GM21526 (cell line): ENCODE measurements at regions not wholly inside any gene's neighbourhood (a gene's known extent, or its start where the extent isn't known, plus 50 kb on each side); places are given as distances from the start of the nearest gene placed in this dataset.

ENCODE experiments used
- ATAC-seq: cut with Tn5 transposase; IDR thresholded peaks from one replicate; pipeline ENCODE4 v1.9.1; 2021; ENCODE audit warnings: moderate library complexity; ENCODE audit not compliant: unreplicated experiment, low FRiP score

GRCh38 chr4:116877069-116877468 is 208.3 kb downstream of the TRAM1L1 start:
- no peak for ATAC-seq

- no peak for ATAC-seq
These were observed 212.4 kb downstream of the TRAM1L1 start for GRCh38 chr4:116872941-116873340.

- ATAC-seq, result no peak
These were observed 213.1 kb downstream of the TRAM1L1 start for GRCh38 chr4:116872308-116872707.

- ATAC-seq, result no peak
These were observed 214.7 kb downstream of the TRAM1L1 start for GRCh38 chr4:116870686-116871085.

GRCh38 chr4:116866106-116866505 is 219.3 kb downstream of the TRAM1L1 start:
- ATAC-seq, result no peak

- no peak for ATAC-seq
These were observed 222.8 kb downstream of the TRAM1L1 start for GRCh38 chr4:116862592-116862991.

- no peak for ATAC-seq
These were observed 224.5 kb downstream of the TRAM1L1 start for GRCh38 chr4:116860891-116861290.

- ATAC-seq, result no peak
These were observed 235.8 kb downstream of the TRAM1L1 start for GRCh38 chr4:116849620-116850019.

- ATAC-seq, result no peak
These were observed 237.8 kb downstream of the TRAM1L1 start for GRCh38 chr4:116847616-116848015.

- no peak for ATAC-seq
These were observed 245.6 kb downstream of the TRAM1L1 start for GRCh38 chr4:116839826-116840225.

- no peak for ATAC-seq
These were observed 246.8 kb downstream of the TRAM1L1 start for GRCh38 chr4:116838609-116839008.

- no peak for ATAC-seq
These were observed 256.2 kb downstream of the TRAM1L1 start for GRCh38 chr4:116829187-116829586.

GRCh38 chr4:116824172-116824571 is 261.2 kb downstream of the TRAM1L1 start:
- ATAC-seq, result no peak

- no peak for ATAC-seq
These were observed 273.6 kb downstream of the TRAM1L1 start for GRCh38 chr4:116811730-116812129.

- no peak for ATAC-seq
These were observed 289.4 kb downstream of the TRAM1L1 start for GRCh38 chr4:116796022-116796421.

- no peak for ATAC-seq
These were observed 296.7 kb downstream of the TRAM1L1 start for GRCh38 chr4:116788723-116789122.

GRCh38 chr4:116755051-116755450 is 330.3 kb downstream of the TRAM1L1 start:
- no peak for ATAC-seq

- ATAC-seq, result no peak
These were observed 333.3 kb downstream of the TRAM1L1 start for GRCh38 chr4:116752027-116752426.

- ATAC-seq, result no peak
These were observed 348.6 kb downstream of the TRAM1L1 start for GRCh38 chr4:116736756-116737155.

- no peak for ATAC-seq
These were observed 351.2 kb downstream of the TRAM1L1 start for GRCh38 chr4:116734178-116734577.

GRCh38 chr4:116733370-116733769 is 352.0 kb downstream of the TRAM1L1 start:
- no peak for ATAC-seq

- ATAC-seq, result no peak
These were observed 358.9 kb downstream of the TRAM1L1 start for GRCh38 chr4:116726523-116726922.

GRCh38 chr4:116724249-116724648 is 361.1 kb downstream of the TRAM1L1 start:
- ATAC-seq, result peak; percentile 93
